Fibroblast of mammary gland (primary cell): ENCODE measurements at regions not wholly inside any gene's neighbourhood (a gene's known extent, or its start where the extent isn't known, plus 50 kb on each side); places are given as distances from the start of the nearest gene placed in this dataset.
A peak's percentile ranks its signal among the peaks of the same experiment; 100 is the strongest.

Experiments used
- DNase-seq: peaks from one replicate; pipeline ENCODE4 v3.0.0-alpha.2; 2010; ENCODE audit warnings: low read depth
- H3K4me3 ChIP-seq: 2 replicates; pipeline ENCODE4 v1.5.1; 2011; ENCODE audit warnings: low read depth, mild to moderate bottlenecking, low read length, moderate library complexity; ENCODE audit not compliant: control insufficient read depth
- TF ChIP-seq, protein P1 (sequence below): conservative IDR thresholded peaks from 2 replicates; pipeline ENCODE4 v1.5.1; 2011; ENCODE audit warnings: low read depth, low read length, inconsistent platforms; ENCODE audit not compliant: control insufficient read depth, insufficient read depth

DNA sequence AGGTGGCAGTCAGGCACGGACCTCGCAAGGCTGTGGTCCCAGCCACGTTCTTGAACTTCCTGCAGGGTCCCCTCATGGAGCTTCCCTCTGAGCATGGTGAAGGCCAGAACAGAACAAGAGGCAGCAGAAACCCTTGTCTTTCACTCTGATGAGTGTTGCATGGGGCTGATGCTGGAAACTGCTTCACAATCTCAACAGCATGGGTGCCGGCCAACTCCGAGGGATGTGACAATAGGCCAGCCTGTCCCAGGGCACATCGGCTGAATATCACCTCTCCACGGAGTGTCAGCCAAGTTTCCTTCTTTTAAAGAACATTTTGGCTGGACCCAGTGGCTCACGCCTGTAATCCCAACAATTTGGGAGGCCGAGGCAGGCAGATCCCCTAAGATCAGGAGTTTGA, 173.9 kb downstream of the FOXO1 start:
- no peak for DNase-seq
- TF ChIP-seq, protein P1, sequence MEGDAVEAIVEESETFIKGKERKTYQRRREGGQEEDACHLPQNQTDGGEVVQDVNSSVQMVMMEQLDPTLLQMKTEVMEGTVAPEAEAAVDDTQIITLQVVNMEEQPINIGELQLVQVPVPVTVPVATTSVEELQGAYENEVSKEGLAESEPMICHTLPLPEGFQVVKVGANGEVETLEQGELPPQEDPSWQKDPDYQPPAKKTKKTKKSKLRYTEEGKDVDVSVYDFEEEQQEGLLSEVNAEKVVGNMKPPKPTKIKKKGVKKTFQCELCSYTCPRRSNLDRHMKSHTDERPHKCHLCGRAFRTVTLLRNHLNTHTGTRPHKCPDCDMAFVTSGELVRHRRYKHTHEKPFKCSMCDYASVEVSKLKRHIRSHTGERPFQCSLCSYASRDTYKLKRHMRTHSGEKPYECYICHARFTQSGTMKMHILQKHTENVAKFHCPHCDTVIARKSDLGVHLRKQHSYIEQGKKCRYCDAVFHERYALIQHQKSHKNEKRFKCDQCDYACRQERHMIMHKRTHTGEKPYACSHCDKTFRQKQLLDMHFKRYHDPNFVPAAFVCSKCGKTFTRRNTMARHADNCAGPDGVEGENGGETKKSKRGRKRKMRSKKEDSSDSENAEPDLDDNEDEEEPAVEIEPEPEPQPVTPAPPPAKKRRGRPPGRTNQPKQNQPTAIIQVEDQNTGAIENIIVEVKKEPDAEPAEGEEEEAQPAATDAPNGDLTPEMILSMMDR = no peak
- no peak overlapping the region for H3K4me3 ChIP-seq

DNA sequence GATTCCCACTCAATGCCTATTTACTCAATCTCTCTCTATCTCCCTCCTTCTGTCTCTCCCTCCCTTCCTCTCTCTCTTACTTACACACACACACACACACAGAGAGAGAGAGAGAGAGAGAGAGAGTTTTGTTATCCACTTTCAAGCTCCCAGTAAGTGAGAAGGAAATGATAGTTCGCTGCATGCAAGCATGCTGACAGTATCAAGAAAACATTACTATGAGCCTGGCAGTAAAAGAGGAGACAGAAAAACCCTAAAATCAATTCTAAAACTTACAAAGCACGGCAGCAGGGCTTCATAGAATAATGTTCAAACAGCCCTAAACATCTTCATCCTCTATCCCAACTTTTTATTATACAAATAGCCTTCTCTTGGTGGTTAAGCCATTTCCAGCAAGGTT, 171.9 kb downstream of the FOXO1 start:
- no peak overlapping the region for H3K4me3 ChIP-seq
- TF ChIP-seq, protein P1 = no peak
- DNase-seq = no peak

DNA sequence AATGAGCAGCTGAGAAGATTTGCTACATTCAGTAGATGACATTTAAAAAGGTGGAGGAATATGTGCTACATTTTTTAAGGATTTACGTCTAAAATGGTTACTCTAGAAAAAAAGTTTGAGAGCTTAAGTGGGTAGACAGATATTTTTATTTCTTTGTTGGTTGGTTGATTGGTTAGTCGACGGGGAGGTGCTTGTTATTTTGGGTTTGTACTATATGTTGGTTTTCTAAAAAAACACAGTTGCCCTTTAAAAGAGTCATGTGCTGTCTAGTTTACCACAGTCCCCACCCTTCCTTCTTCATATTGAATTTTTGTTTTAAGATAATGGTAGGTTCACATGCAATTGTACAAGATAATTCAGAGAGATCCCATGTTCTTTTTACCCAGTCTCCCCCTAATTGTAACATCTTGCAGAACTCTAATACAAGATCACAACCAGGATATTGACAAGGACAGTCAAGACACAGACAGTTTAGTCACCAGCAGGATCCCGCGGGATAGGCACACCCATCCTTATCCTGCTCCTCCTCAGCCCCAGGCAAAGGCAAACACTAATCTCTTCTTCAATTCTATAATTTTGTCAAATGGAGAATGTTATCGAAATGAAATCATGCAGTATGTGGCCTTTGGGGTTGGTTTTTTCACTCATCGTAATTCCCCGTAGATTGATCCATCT, 171.4 kb downstream of the FOXO1 start:
- TF ChIP-seq, protein P1 = no peak
- no peak for DNase-seq

DNA sequence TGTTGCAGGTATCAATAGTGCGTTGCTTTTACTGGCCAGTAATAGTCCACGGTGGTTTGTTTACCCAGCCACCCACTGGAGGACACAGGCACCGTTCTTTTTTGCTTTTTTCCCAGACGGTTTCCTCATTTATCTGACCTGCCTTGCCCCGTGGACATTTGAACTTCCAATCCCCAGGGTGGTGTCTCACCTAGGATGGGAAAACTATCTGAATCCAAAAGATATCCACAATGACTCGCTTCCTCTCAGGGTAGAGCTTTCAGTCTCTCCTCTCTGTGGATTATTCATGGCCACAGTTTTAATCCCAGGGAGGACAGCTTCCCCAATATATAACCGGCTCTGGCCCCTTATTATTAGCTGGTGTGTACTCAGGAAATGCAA, 170.8 kb downstream of the FOXO1 start:
- no peak for DNase-seq
- TF ChIP-seq, protein P1 = no peak
- no peak overlapping the region for H3K4me3 ChIP-seq

More for the DNA sequence above, 171.4 kb downstream of the FOXO1 start:
- H3K4me3 ChIP-seq = no peak overlapping the region

DNA sequence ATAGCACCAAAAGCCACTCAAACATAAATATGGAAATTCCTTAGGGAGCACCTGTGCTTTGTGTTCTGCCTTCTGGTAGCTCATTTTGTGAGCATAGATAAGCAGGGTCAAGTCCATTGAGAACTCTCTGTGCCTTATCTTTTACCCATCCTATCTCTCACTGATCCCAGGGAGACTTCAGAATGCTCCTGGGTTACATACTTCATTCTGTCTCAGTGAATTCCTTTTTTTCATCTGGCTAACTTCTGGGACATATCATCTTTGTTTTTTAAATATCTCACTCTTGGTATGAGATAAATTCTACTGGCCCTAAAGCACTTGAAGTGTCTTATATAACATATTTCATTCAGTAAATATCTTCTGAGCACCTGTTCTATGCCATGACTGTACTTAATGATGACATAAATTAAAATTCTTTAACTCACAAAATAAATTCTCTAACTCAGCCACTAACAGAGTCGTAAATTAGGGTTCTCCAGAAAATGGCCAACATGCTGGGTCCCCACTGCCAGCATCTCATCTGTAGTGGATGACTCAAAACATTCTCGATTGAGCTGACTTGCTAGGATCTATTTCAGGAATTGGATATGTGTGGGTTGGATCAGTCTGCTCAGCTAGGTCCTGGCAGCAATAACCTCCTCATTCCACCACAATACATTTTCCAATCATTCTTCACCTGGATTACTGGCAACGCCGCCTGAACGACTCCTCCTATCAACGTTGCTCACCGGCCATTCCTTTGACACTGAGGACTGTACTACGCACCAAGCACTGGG, 170.2 kb downstream of the FOXO1 start:
- TF ChIP-seq, protein P1 = no peak

DNA sequence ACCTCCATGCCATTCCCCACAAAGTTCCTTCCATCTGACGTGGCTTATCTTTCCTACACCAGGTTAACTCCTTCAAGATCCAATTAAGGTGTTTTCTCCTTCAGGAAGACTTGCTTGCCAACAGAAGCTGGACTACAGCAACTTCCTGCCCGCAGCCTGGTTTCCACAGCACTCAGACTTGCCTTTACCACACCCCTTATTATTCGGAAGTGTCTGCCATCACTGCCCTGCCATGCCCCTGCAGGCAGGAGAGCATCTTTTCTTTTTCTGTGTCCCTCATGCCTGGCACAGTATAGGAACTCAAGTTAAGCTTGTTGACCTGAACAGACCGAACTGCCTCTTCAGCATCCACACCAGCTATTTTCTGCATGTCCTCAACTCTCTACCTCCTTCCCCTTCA, 168.0 kb downstream of the FOXO1 start:
- no peak for DNase-seq
- TF ChIP-seq, protein P1 = no peak
- no peak overlapping the region for H3K4me3 ChIP-seq

More for the DNA sequence above, 170.2 kb downstream of the FOXO1 start:
- DNase-seq = peak; percentile 11
- no peak overlapping the region for H3K4me3 ChIP-seq
